ENCODE measurements at regions not wholly inside any gene's neighbourhood (a gene's known extent, or its start where the extent isn't known, plus 50 kb on each side); places are given as distances from the start of the nearest gene placed in this dataset.

DNA sequence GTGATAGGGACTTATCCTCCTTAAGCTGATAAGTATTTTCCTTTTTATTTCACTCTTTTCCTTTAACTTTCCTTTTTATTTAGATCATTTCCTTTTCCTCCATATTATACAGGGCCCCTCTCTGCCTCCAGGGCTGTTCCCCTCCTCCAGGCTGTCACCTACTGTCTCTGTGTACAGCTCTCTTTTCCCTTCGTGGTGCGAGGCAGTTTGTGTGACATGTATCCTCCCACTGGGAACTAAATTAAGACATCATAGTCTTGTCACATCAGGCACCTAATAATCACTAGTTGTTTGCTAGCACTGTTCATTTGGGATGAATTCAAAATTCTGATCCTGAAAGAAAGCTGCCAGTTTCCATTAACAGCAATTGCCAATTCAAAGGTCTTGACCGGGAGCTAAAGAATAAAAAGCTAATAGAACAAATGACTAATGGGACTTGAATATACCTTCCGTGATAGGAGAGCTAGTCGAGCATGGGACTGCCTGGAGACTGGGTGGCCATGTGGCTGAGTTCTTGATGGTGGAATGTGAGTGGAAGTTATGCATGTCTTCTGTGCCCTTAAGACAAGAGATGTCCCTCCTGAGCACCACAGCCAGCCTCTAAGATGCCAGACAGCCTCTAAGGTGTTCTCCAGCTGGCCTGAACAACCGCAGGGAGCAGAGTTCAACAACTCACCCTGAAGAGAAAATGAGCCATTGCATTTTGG, 77.7 kb upstream of the LRRC55 start:
- no peak for DNase-seq

DNA sequence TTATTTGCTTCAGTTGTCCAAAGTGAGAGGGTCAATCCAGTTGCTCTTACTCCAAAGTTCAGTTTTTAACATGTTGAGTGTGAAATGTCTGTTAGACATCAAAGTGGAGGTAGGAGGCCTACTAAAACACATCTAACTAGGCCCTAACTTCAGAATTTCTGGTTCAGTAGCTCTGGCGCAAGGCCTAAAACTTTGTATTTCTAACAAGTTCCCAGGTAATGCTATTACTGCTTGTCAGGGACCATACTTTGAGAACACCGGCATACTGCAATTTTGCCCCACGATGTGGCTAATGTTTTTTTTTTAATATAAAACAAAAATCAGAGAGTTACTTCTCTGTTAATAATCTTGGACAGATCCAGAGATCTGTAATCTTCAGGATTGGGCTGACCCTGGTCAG, 72.4 kb upstream of the LRRC55 start:
- DNase-seq = no peak

DNA sequence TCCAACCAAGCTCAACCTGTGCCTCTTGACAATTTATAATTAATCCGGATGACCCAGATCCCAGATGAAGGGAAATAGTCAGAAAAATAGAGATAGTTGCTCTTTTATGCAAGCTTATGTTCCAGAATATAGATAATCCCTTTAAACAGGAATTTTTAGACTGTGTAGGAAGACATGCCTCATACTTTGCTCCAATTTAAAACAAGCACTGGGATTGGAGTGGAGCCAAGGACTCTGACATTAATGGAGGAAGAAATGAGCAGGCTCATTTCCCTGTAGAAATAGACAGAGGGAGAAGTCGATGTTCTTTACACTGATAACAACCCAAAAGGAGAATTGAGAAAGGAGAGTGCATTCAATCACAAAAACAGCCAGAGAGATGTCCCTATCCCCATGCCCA, 70.1 kb upstream of the LRRC55 start:
- no peak for DNase-seq

- DNase-seq = peak; percentile 35
Measured at GRCh38 chr11:57116654-57117053, 65.1 kb upstream of the LRRC55 start.

GRCh38 chr11:57120192-57120965, 61.4 kb upstream of the LRRC55 start:
- DNase-seq = no peak

DNA sequence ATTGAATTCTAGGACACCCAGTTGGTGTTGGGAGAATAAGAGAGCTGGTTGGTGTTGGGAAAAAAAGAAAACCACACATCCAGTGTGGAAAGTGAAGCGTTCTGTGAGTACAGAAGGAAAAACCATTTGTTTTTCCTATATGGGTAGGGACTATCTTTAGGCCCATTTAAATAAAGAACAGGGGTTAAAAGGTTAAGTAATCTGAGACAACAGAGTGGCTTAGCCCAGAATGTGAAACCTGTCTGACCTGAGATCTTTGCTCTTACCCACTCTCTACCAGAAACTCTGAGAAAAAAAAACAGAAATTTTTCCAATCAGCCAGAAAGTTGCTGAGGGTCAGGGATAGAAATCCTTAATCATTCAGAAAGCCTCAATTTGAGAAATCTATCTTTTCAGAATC, 59.8 kb upstream of the LRRC55 start:
- no peak for DNase-seq

GRCh38 chr11:57123590-57123989, 58.2 kb upstream of the LRRC55 start:
- no peak for DNase-seq

GRCh38 chr11:57124505-57124904, 57.2 kb upstream of the LRRC55 start:
- DNase-seq = no peak

- no peak for DNase-seq
Measured at GRCh38 chr11:57124917-57125316, 56.8 kb upstream of the LRRC55 start.

- no peak for DNase-seq
Measured at GRCh38 chr11:57126766-57127400, 54.9 kb upstream of the LRRC55 start.

- DNase-seq = peak; percentile 22
Measured at GRCh38 chr11:57131080-57131790, 50.5 kb upstream of the LRRC55 start.
